ENCODE measurements at regions not wholly inside any gene's neighbourhood (a gene's known extent, or its start where the extent isn't known, plus 50 kb on each side); places are given as distances from the start of the nearest gene placed in this dataset.

DNA sequence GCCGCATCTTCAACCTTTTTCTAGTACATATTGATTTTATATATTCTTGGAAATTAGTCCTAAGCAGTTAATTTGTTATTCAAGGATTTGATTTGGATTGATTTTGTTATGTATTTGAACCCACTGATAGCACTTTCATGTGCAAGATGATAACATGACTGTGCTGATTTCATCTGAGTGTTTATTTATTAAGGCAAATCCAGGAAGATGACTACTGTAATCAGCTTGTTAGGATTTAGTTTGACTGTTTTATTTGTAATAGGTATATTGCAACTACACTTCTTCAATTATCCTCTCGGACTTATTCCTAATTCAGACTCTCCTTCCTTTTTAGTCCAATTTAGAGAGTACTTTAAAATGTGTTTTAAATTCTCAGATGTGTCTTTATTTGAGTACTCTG is 75.1 kb upstream of the PRKG1 start:
- H3K4me1 ChIP-seq = peaks cover 0 to 3% (median 0%) of the 10 kb centered on the region in 4 donors
- no peak overlapping the region for H3K27ac ChIP-seq
- H3K27me3 ChIP-seq = no peaks in the 10 kb centered on the region
- no peak for ATAC-seq (ENCODE audit: low FRiP score in 2 of 2)
- TF ChIP-seq, protein P1, sequence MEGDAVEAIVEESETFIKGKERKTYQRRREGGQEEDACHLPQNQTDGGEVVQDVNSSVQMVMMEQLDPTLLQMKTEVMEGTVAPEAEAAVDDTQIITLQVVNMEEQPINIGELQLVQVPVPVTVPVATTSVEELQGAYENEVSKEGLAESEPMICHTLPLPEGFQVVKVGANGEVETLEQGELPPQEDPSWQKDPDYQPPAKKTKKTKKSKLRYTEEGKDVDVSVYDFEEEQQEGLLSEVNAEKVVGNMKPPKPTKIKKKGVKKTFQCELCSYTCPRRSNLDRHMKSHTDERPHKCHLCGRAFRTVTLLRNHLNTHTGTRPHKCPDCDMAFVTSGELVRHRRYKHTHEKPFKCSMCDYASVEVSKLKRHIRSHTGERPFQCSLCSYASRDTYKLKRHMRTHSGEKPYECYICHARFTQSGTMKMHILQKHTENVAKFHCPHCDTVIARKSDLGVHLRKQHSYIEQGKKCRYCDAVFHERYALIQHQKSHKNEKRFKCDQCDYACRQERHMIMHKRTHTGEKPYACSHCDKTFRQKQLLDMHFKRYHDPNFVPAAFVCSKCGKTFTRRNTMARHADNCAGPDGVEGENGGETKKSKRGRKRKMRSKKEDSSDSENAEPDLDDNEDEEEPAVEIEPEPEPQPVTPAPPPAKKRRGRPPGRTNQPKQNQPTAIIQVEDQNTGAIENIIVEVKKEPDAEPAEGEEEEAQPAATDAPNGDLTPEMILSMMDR (IDR thresholded peaks at IDR 0.05) = no peak
- TF ChIP-seq POLR2A (IDR thresholded peaks at IDR 0.05) = no peak
- no peak for TF ChIP-seq POLR2AphosphoS5 (IDR thresholded peaks at IDR 0.05)
- TF ChIP-seq EP300 (IDR thresholded peaks at IDR 0.05) = no peak
- WGBS, 2 donors = 63 to 68% methylated on average over 2 of the region's 2 CpGs
- DNase-seq = no peak
- H3K9me3 ChIP-seq = no peaks in the 10 kb centered on the region
- H3K4me3 ChIP-seq = no peak overlapping the region
- H3K36me3 ChIP-seq = no peaks in the 10 kb centered on the region

DNA sequence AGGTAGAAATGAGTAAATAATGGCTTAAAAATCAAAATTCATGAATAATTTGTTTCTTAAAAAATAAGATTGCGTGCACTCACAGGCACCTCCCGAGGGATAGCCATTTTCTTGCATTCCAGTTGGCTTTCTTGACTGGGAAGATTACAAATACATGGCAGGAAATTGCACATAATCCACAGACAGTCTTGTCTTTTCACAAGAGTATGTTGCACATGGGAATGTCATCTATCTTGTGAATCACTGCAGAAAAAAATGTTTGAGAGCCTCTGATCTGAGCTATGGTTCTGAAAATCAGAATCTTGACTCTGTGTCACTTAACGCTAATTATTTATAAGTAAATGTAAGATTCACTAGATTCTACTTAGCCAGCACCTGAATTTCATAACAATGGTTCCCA is 74.1 kb upstream of the PRKG1 start:
- Histone ChIP-seq H3K27ac (peak overlapping the region in 2 of 4 donors; percentile 14 to 23), H3K36me3 (no peaks in the 10 kb centered on the region), H3K4me1 (peaks cover 0 to 3% (median 0%) of the 10 kb centered on the region in 4 donors), H3K27me3 (no peaks in the 10 kb centered on the region), H3K9me3 (no peaks in the 10 kb centered on the region), H3K4me3 (no peak overlapping the region)
- ATAC-seq (ENCODE audit: low FRiP score in 2 of 2) = peak in 1 of 2 donors; percentile 70
- TF ChIP-seq, protein P1 (IDR thresholded peaks at IDR 0.05) = no peak
- peak in 1 of 2 donors; percentile 39 for TF ChIP-seq POLR2AphosphoS5 (IDR thresholded peaks at IDR 0.05)
- WGBS, 2 donors = 62 to 81% methylated on average over 3 of the region's 3 CpGs
- DNase-seq = no peak

DNA sequence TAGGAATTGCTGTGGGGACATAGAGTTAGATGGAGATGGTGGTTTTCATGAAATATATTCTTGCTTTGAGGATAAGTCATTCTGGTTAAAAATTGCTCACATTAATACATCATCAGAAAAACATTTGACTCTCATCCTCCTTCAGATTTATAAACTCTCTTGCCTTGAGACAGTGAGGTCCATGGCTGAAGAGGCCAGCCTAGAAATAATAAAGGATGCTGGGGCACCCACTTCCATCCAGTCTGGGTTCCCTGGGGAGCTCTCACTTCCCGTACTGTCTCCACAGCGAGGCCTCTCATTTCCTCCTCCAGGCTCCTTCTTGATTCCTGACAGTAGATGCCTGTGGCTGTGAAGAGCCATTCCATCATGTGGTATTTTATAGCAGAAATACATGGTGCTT is 73.3 kb upstream of the PRKG1 start:
- ATAC-seq (ENCODE audit: low FRiP score in 2 of 2) (peak in 1 of 2 donors; percentile 19), DNase-seq (no peak)
- H3K36me3 ChIP-seq = no peaks in the 10 kb centered on the region
- no peaks in the 10 kb centered on the region for H3K27me3 ChIP-seq
- 55 to 68% methylated on average over 2 of the region's 2 CpGs for WGBS, 2 donors
- H3K4me1 ChIP-seq = peaks cover 0 to 3% (median 0%) of the 10 kb centered on the region in 4 donors
- peak overlapping the region in 1 of 4 donors; percentile 23 for H3K27ac ChIP-seq
- no peaks in the 10 kb centered on the region for H3K9me3 ChIP-seq
- TF ChIP-seq POLR2AphosphoS5 (IDR thresholded peaks at IDR 0.05) (no peak), EP300 (IDR thresholded peaks at IDR 0.05) (no peak), POLR2A (IDR thresholded peaks at IDR 0.05) (no peak)
- TF ChIP-seq, protein P1 (IDR thresholded peaks at IDR 0.05) = no peak
- no peak overlapping the region for H3K4me3 ChIP-seq

DNA sequence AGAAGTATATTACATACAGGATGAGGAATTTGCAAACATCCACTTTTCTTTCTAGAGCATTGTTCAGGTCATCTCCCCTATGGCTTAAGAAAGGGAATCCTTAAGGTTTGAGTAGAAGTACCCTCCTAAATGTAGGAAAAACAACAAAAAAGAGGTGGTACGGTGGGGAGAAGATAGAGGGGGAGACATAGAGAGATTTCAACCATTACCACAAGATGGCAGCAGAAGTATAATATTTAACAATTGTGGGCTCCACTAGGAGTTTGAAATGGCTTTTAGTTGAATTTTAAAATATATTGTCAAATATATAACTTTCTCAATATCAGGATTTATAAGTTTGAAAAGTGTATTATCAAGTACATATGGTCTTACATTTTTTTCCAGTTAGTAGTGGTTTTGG is 72.7 kb upstream of the PRKG1 start:
- Histone ChIP-seq H3K9me3 (no peaks in the 10 kb centered on the region), H3K27me3 (no peaks in the 10 kb centered on the region), H3K4me1 (peaks cover 0 to 3% (median 0%) of the 10 kb centered on the region in 4 donors), H3K4me3 (no peak overlapping the region), H3K36me3 (no peaks in the 10 kb centered on the region), H3K27ac (no peak overlapping the region)
- no peak for TF ChIP-seq POLR2AphosphoS5 (IDR thresholded peaks at IDR 0.05)
- TF ChIP-seq, protein P1 (IDR thresholded peaks at IDR 0.05) = peak in 5 of 6 experiments; percentile 31 to 54 (median 40)
- ATAC-seq (ENCODE audit: low FRiP score in 2 of 2) (peak in 1 of 2 donors; percentile 76), DNase-seq (no peak)
- WGBS, 2 donors = 5 to 7% methylated on average over 1 of the region's 1 CpG

DNA sequence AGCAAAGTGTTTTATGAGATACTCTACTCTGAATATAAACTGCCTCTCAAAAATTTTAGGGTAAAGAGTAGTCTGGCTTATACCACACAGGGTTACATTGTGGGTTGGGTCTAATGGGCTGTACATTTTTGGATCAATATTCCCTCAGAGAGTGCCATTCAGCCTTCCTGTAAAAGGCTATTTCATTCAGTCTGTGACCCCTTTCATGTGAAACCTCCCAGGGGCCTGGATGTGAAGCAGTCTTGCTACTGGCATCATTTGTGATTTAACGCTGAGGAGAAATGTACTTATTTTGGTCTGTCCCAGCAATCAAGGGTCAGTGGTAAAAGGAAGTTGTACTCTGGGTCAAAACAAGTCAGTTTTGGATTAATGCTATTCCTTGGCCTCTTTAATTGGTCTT is 71.8 kb upstream of the PRKG1 start:
- 56 to 84% methylated on average over 1 of the region's 1 CpG for WGBS, 2 donors

More for the DNA sequence above, 71.8 kb upstream of the PRKG1 start:
- ATAC-seq (ENCODE audit: low FRiP score in 2 of 2) = no peak
- Histone ChIP-seq H3K36me3 (no peaks in the 10 kb centered on the region), H3K4me3 (no peak overlapping the region), H3K27ac (peak overlapping the region in 1 of 4 donors; percentile 40), H3K9me3 (no peaks in the 10 kb centered on the region), H3K4me1 (peaks cover 0 to 3% (median 0%) of the 10 kb centered on the region in 4 donors), H3K27me3 (no peaks in the 10 kb centered on the region)
- no peak for DNase-seq
- TF ChIP-seq, protein P1 (IDR thresholded peaks at IDR 0.05) = no peak
- TF ChIP-seq POLR2A (IDR thresholded peaks at IDR 0.05) = no peak
- no peak for TF ChIP-seq EP300 (IDR thresholded peaks at IDR 0.05)
- TF ChIP-seq POLR2AphosphoS5 (IDR thresholded peaks at IDR 0.05) = no peak
